HPDE6-E6E7 (cell line): ENCODE measurements at regions not wholly inside any gene's neighbourhood (a gene's known extent, or its start where the extent isn't known, plus 50 kb on each side); places are given as distances from the start of the nearest gene placed in this dataset.
"Not testable (repeated sequence)": the region's sequence is repeated elsewhere in the genome, so short reads cannot be mapped to it uniquely, and the experiment has no call there.

Experiments
- DNase-seq: peaks from one replicate; pipeline ENCODE4 v3.0.0; 2011; ENCODE audit warnings: missing footprints; ENCODE audit errors: extremely low spot score

DNA sequence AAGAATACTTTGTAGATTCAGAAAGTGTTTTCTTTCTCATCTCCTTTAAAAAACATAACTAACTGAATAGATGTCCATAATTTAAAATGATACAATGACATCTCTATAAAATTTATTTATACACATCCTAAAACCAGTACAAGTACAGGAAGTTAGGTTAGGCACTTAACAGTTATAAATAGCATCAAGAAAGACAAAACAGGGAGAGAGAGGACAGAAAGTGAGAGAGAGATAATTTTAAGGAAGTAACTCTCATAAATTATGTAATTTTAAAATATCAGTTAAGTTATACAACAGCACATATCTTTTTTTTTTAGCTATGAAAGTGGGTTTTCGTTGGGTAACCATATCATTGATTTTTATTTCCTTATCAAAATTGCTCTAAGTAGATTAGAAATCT, 1068.6 kb downstream of the TAF11L14 start:
- no peak for DNase-seq

DNA sequence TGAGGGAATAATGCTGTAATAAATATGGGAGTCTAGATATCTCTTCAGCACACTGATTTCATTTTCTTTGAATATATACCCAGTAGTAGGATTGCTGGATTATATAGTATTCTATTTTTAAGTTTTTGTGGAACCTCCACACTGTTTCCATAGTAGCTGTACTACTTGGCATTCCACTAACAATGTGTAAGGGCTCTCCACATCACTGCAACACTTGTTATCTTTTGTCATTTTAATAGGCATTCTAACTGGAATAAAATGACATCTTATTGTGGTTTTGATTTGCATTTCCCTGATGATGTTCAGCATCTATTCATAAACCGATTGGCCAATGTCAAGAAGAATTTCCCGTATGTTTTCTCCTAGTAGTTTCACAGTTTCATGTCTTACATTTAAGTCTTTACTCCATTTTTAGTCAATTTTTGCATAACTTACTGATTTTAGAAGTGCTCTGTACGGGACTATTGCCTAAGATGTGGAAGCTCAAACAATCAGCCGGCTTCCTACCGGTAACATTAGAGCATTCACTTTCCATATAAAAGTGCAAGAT, 1078.8 kb downstream of the TAF11L14 start:
- no peak for DNase-seq

DNA sequence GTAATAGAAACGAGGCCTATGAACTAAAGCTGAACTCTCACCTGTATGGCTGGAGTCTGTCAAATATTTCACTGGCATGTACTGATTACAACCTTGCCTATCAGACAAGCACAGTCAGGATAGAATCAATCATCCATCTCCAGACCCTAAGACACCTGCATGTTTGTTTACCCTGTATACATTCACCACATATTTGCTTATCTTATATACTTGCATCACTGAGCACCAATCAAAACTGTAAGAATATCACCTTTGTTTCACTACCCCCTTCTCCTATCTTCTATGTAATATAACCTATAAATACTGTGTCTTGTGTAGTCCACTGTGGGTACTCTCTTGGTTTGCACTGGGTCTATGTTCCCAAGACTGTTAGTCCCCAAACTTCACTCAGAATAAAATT, 1085.7 kb downstream of the TAF11L14 start:
- no peak for DNase-seq

DNA sequence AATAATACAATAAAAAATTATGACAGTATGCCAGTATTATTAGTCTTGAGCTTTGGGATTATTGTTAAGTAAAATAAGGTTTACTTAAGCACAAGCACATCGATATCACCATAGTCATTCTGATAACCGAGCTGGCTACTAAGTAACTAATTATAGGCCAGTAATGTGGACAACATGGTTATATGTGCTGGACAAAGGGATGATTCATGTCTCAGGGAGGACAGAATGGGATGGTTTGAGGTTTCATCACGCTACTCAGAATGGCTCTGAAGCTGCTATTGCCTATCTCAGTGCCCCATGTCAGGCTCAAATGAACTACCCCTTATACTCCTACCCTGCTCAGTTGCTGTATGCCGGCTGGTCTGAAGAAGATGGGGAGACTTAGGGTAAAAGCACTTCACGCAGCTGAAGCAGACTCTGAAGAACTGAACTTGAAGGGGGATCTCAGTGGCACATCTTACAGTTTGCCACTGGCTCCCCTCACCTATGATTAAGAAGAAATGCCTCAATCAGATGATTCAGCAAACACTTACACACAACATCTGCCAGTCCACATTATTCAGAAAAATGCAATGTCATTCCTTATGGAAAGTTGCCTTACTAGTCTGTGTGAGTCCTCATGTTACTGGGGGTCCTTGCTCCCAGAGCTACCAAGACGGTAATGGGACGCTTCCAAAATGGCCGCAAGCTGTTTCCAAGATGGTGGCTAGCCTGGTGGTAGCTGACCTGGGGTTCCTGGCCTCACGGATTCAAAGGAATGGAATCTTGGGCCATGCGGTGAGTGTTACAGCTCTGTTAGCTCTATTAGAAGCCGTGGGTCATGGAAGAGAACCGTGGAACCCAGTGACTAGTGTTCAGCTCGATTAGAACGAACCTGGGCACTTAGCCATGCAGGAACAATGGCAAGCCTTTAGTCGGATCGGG, 1098.6 kb downstream of the TAF11L14 start:
- DNase-seq = no peak

DNA sequence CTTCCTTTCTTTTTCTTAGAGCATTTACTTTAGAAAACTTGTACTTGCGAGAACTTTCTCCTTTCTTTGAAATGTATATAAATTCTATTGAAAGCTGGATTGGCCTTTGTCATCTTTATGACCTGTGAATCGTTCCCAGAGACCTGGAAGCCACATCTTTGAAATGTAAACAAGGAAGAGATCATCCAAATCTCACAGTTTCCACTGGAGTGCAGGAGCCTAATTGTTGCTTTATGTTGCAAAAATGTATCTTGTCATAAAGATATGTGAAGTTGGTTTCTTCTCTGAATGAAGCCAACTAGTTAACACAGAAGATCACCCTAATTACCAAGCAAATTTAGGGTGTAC, 1101.8 kb downstream of the TAF11L14 start:
- no peak for DNase-seq

DNA sequence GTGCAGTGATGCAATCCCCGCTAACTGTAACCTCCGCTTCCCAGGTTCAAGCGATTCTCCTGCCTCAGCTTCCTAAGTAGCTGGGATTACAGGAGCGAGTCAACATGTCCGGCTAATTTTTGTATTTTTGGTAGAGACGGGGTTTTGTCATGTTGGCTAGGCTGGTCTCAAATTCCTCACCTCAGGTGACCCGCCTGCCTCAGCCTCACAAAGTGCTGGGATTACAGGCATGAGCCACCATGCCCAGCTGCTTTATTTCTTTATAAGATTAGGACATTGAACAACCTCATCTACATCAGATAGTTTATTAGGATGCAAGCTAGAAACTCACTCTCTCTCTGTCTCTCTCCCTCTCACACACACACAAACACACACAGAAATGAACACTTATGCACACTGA, 1102.5 kb downstream of the TAF11L14 start:
- not testable (repeated sequence) for DNase-seq

DNA sequence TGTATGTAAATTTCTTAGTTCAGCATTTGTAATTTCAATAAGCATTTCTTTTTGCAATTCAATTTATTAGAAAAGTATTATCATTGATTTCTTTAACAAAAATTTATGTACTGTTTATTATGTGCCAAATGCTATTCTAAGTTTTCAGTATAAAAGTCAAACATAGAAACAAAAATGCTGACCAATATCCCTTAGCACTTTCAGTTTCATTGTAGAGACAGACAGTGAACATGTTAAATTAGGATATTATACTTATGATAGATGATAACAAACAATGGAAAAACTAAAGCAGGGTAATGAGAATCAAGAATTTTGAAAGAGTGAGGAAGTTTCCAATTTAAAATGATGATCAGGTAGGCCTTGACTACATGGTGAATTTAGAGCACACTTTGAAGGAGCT, 1106.0 kb downstream of the TAF11L14 start:
- no peak for DNase-seq

DNA sequence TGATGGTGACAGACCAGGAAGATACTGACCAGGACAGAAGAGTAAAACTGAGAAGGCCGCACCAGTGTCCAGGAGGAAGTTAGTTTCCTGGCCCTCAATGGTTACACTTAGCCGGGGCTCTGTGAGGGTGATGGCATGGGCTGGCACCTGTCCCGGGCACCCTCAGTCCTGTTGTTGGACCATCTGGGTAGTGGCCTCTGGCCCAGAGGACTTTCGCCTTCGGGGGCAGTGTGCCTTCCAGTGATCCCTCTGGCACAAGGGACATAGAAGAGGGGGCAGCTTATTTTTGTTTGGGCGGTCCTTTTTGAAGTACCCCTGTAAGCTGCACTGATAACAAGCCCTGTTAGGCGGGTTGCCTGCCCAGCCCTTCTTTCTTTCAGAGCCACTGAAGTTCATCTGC, 1108.6 kb downstream of the TAF11L14 start:
- DNase-seq = no peak

DNA sequence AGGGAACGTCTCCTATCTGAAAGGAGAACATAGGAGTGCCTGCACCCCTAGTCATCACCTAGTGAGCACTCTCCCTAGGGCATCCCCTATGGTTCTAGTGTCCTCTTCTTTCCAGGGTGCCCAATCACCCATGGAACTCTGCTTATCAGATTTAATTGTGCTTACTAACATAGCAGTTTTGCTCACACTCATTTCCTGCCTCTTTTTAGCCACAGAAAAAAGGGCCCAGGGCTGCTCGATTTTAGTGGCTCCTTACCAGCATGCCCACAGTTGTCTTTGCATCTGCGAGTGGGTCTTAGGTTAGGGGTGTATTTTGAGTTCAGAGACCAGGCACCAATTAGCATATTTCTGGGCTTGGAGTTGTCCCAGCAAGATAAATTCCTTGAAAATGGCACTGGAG, 1110.2 kb downstream of the TAF11L14 start:
- no peak for DNase-seq

DNA sequence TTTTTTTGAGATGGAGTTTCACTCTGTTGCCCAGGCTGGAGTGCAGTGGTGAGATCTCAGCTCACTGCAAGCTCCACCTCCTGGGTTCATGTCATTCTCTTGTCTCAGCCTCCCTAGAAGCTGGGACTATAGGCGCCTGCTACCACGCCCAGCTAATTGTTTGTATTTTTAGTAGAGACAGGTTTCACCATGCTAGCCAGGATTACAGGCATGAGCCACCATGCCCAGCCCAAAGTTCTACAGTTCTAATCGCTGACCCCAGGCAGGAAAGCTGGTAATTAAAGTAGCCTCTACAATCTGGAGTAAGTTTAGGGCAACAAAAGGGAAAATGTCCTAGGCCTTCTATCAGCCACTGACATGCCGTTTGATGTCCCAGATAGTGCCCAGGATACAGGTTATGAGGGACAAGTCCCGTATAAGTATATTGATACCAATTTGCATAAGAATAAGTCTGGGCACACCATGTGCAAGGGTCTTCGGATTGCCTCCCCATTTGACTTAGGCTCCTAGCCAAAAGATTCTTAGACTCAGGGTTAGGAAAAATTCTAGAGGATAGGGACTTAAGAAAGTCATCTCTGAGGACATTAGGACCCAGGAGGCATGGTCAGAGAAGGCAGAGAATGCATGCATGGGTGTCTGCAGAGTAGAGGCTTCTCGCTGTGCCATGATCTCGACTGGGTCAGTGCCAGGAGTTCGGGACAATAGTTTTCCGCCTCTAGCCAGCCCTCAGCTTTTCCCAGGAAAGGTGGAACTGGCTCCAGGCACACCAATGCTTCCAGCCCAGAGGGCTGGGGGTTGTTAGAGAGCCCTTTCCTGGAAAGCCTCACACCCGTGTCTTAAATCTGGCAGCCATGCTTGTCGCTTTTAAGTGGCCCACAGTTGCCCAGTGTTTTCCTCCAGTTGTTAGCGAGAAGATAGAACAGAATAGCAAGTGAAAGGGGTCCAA, 1111.1 kb downstream of the TAF11L14 start:
- DNase-seq = no peak

DNA sequence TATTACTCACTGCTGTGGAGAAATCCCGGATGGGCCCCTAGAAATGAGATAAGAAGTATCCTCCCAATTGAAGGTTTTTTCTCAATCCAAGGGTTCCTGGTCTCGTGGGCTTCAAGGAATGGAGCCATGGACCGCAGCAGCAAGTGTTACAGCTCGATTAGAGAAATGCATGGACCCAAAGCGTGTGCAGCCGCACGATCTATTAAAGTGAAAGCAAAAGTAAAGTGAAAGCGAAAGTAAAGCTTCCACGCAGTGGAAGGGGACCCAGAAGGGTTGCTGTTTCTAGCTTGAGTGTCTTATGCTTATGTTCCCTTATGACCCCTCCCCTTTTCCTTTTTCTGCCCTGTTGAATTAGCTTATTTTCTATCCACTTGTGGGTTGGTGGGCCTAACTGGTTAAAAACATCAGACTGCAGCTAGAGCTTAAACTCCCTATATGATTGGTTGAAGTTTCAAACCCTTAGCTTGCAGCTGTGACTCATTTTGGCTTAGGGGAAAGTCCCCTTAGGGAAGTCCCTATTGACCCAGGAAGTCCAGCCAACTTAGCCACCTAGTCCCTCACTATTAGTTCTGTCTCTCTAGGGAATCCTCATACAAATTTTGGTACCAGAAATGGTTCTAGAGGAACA, 1111.8 kb downstream of the TAF11L14 start:
- DNase-seq = no peak

DNA sequence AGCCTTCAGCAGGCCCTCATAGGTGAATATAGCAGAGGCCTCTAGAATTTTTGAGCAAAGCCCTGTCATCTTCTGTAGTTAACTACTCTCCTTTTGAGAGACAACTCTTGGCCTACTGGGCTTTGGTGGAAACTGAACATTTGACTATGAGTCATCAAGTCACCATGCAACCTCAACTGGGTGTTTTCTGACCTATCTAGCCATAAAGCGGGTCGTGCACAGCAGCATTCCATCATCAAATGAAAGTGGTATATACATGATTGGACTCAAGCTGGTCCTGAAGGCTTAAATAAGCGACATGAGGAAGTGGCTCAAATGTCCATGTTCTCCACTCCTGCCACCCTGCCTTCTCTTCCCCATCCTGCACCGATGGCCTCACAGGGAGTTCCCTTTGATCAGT, 1115.5 kb downstream of the TAF11L14 start:
- no peak for DNase-seq

DNA sequence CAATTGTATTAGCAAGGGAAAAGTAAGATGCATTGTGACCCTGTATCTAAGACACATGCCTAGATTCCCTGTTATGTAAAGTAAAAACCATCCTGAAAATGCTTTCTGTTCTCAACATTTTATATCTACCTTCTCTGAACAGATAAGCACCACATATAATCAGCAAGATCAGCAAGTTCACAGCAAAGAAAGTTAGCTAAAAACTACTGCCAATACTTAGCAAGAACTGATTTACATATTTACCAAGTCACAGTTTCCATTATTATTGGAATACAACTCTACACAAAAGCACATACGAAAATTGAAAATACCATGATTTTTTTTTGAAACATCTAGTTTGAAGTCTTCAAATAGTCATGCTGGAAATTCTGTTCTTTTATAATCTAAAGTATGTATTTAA, 1118.1 kb downstream of the TAF11L14 start:
- no peak for DNase-seq

DNA sequence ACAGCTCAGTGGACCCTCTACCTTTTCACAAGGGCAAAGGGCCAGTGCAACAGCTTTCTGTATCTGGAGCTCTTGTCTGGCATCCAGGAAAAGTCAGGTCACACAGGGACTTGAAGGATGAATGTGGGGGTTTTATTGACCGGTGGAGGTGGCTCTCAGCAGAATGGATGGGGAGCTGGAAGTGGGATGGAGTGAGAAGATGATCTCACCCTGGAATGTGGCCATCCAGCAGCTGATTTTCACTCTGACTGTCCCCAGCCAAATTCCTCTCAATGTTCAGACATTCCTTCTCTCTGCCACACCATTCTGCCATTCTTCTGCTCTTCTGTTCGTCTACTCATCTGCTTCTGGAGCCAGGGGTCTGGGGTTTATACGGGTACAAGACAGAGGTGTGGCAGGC, 1119.9 kb downstream of the TAF11L14 start:
- DNase-seq = no peak

DNA sequence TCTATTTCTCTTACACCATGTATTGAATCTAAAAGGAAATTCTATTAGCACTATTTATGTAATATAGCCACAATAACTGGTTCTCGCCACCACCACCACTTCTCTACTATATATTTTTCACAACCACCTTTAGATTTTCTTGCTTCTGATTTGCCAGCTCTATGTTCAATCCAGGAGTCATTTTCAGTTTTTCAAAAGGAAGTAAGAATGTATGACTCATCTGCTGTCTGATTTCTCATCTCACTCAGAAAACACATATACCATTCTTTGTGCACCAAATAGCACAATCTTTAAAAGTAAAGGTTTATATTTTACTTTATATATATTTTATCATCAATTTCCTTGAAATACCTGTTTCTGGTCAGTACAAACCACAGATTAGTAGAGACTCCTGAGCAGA, 1127.5 kb downstream of the TAF11L14 start:
- DNase-seq = no peak

DNA sequence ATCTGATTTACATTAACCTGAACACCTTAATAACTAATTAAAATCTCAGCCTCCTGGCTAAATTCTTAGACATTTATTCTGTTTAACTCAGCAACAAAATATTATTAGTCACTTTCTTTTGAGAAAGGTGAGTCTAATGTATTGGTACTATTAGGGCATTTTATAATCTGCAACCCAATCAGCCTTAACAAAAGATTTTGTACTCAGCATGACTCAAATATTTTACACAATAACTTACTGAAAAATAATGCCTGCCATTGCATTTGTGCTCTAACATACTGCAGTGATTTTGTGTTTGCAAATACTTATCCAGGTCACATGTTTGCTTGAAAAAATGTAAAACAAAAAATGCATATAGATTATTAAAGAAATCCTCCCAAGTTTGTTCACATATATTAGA, 1129.9 kb downstream of the TAF11L14 start:
- DNase-seq = no peak

DNA sequence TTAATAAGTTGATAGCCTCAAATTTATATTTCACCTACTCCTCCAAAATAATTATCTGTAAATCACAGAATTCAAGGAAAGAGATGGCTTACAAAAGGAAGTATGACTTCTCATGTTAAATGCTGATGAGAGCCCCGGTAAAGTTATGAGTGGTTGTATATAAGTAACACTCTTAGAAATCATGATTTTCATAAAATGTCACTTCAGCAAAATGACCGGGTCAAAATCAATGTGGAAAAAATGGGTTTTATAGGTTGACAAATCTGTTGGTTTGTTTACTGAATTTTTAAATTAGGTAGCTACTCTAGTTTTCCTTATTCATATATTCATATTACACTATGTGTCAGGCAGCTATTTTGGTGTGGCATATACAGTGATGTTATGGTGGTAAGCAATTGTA, 1131.0 kb downstream of the TAF11L14 start:
- DNase-seq = no peak

DNA sequence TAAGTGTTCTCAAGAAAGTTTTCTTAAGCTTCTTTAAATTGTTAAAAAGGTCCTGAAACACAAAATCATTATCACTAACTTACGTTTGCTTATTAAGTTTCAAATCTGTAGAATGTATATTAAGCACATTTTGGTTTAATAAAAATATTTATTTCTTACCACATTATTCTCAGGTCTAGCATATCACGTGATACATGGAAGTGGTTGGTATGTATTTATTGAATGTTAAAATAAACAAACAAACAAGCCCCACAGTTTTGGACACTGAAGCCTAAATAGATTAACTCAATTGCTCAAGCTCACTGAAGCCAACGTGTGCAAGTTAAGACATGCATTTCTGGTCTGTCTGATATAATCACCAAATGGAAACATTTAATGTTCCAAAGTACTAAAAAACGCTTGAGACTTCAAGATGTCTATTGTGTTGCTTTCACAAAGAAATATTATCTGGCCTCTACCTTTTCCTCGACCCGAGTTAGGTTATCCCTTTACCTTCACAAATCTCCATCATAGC, 1136.9 kb downstream of the TAF11L14 start:
- DNase-seq = no peak

DNA sequence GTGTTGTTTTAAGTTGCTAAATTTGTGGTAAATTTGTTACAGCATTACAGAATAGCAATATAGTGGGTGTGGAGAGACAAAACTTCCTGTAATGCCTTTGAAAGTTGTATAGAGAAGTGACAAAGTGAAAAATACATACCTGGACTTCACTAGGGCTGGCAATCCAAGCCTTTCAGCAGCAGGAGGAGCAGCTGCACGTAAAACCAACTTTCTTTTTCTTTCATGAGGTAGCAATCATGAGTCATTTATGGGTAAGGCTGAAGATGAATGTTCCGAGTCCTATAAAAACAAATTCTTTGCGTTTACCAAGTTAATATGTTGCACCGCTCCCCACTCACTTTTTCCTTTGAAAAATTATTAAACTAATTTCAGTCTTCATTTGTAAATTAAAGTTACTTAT, 1138.2 kb downstream of the TAF11L14 start:
- DNase-seq = peak; percentile 19

DNA sequence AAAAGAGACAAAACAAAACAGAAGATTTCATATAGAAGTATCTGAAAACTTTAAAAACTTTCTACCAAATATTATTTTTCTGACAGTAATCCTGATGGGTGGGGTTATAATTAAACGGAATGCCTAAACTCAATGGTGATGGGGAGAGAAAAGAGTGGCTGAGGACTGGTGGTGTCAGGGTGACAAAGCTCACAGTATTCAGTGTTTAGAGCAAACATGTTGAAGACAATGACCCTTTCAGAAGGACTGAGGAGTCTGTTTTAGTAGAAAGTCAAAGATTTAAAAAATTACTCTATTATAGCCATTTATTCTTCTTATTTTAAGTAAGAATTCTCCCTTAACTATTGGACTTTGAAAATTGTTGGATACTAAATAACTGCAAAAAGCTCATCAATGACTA, 1144.0 kb downstream of the TAF11L14 start:
- DNase-seq = no peak

DNA sequence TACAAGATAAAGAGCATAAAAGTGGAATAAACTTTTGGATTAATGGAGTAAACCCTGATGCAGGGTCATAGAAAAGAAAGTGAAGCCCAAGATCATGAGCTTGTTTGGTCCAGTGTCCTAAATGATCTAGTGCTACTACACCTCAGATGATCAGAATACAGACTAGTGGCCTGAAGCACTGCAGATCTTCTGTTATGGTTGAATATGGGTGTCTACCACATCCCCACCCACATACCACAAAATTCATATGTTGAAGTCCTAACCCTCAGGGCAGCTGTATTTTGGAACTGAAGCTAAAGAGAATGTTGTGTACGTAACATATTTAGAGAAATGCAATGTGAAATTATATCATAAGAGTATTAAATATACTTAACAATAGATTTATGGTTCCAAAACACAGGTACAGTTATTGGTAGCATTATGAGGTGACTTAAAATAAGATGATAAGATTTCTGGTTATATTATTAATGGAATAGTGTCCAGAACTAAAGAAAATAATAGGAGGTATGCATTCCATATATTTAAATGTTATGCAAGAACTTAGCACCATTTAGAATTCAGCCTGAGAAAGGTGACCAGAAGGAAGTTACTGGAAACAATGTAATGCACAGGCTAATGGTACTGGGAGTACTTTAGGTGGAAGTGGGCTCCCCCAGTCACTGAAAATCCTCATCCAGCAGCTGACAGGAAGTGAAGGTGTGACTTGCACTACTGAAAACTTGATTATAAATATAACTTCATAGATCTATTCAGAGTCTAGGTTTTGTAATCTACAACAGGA, 1155.1 kb downstream of the TAF11L14 start:
- DNase-seq = no peak
